ENCODE measurements at regions not wholly inside any gene's neighbourhood (a gene's known extent, or its start where the extent isn't known, plus 50 kb on each side); places are given as distances from the start of the nearest gene placed in this dataset.

- no peak for TF ChIP-seq GATA2 (IDR thresholded peaks at IDR 0.05; ENCODE audit: low read depth, low read length)
- TF ChIP-seq GATA3 (IDR thresholded peaks at IDR 0.05; ENCODE audit: low read depth, low read length): no peak
These were observed 107.6 kb upstream of the SEMA6D start for GRCh38 chr15:47609693-47610092.
